ENCODE measurements at regions not wholly inside any gene's neighbourhood (a gene's known extent, or its start where the extent isn't known, plus 50 kb on each side); places are given as distances from the start of the nearest gene placed in this dataset.

DNA sequence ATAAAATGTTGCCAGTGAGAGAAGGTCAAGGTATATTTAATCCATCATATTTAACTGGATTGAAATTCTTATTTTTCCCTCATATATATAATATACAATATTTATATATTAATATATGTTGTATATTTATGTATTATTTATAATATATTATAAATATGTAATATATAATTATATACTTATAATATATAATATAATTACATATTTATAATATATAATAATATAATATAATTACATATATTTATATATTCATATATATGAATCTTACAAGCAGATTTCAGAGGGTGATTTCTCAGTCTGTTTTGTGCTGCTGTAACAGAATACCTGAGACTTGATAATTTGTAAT is 52.7 kb upstream of the TLE3 start:
- TF ChIP-seq CTCF (IDR thresholded peaks at IDR 0.05) (no peak), POLR2A (IDR thresholded peaks at IDR 0.05) (no peak)
